ENCODE measurements at regions not wholly inside any gene's neighbourhood (a gene's known extent, or its start where the extent isn't known, plus 50 kb on each side); places are given as distances from the start of the nearest gene placed in this dataset.

DNA sequence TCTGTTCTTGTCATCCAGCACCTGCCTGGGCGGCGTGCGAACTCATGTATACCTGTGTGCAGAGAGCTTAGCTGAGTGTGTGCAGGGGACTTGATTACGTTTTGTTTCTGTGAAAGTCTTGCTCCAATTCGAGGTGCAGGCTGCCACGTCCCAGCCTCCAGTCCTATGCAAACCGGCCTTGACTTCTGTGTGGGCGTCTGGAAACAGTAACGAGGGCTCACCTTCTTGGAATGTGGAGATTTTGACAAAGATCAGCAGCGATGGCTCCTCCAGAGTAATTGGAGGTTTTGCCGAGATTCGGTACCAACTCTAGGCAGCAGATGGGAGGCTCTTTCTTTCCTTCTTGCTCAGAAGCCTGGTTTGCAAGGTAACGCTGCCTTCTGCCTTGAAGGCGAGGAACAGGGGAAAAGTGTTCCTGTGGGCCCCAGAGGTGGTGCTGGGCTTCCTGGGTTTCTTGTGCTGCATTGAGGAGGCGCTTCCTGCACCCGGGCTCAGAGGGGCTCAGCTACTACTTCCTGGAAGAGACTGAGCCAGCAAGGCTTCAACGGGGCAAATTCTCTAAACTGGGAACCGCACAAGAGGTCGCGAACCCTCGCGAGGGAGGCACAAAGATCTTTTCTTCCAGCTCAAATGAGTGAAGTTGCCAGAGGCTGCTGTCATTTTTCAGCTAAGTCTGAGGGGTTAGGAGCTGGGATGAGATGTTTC, 249.0 kb downstream of the AACS start:
- H3K27ac ChIP-seq = no peak overlapping the region
- no peak for DNase-seq (ENCODE audit: low spot score)
- ChIA-PET CTCF (interaction anchor here (0.6 kb wide), 1 partner anchor 10 kb away, joined by 3 read pairs; no protein-coding TSS in a partner anchor), POLR2A (ENCODE audit: low non-redundant PET) (no interaction called here)
- TF ChIP-seq, protein P1, sequence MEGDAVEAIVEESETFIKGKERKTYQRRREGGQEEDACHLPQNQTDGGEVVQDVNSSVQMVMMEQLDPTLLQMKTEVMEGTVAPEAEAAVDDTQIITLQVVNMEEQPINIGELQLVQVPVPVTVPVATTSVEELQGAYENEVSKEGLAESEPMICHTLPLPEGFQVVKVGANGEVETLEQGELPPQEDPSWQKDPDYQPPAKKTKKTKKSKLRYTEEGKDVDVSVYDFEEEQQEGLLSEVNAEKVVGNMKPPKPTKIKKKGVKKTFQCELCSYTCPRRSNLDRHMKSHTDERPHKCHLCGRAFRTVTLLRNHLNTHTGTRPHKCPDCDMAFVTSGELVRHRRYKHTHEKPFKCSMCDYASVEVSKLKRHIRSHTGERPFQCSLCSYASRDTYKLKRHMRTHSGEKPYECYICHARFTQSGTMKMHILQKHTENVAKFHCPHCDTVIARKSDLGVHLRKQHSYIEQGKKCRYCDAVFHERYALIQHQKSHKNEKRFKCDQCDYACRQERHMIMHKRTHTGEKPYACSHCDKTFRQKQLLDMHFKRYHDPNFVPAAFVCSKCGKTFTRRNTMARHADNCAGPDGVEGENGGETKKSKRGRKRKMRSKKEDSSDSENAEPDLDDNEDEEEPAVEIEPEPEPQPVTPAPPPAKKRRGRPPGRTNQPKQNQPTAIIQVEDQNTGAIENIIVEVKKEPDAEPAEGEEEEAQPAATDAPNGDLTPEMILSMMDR (conservative IDR thresholded peaks at IDR 0.05; ENCODE audit: low read depth) = no peak

DNA sequence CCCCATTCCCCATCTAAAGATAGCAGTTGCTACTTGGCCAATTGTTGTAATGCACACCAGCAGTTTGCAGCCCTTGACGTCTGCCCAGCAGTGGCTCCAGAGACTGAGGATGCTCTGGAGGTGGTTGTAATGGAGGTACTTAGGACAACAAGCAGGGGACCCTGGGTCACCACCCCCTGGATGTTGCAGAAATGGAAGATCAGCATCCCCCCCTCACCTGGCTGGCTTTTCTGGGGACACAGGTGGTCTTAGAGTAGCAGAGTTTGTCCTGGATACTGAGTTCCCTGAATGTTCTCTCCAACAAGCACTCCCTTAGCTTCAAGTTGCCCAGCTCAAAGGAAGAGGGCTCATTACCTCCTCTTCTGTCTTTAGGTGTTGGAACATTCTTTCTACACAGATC, 250.5 kb downstream of the AACS start:
- TF ChIP-seq, protein P1 (conservative IDR thresholded peaks at IDR 0.05; ENCODE audit: low read depth) = no peak
- ChIA-PET POLR2A (ENCODE audit: low non-redundant PET) (no interaction called here), CTCF (no interaction called here)

DNA sequence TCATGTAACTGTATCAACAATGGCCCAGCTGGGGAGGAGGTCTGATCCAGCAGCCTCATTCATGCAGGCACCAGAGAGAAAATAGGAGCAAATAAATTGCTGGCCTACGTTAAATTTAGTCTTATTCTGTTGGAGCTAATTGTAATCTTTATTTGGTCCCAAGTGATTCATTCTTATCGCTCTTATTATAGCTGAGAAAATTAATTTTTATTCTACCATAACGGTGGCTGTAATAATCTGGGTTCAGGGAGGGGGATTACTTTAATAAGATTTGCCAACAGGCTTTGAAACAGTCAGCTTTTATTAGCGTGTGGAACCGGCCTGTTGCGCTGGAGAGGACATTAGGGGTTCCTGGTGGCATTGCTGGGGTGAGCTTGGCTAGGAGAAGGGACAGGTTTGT, 254.9 kb downstream of the AACS start:
- no peak overlapping the region for H3K27ac ChIP-seq
- CTCF ChIA-PET = interaction anchor here (0.9 kb wide), 1 partner anchor 10 kb away, joined by 4 read pairs; no protein-coding TSS in a partner anchor
- DNase-seq (ENCODE audit: low spot score) = no peak
- TF ChIP-seq, protein P1 (conservative IDR thresholded peaks at IDR 0.05; ENCODE audit: low read depth) = no peak
- POLR2A ChIA-PET (ENCODE audit: low non-redundant PET) = no interaction called here

More for the DNA sequence above, 250.5 kb downstream of the AACS start:
- no peak for DNase-seq (ENCODE audit: low spot score)
- no peak overlapping the region for H3K27ac ChIP-seq

DNA sequence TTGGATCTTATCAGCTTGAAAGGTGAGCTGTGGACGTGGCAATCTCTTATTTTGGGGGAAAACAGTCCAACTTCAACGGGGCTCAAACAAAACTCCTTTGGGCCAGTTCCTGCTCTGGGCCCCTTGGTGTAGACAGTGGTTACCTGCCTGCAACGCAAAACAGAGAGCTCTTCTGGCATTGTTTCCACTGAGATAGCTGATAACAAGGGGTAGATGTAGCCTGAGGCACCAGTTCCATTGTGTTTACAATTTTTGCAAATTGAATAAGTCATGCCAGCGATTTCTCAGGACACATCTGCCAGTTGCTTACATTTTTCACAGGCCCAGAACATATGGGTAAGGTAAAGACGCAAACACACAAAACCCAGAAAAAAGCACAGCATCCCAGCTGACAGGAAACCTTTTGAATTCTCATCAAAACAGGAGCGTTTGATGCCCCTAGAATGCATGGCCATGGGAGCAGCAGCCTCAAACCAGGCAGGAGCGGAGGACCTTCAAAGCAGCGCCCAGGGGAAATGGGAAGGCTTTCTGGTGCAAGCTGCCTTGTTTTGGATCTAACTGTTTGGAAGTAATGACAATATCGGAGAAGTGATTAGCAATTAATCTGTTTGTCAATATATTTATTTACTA, 259.7 kb downstream of the AACS start:
- ChIA-PET CTCF (interaction anchor here (0.6 kb wide), 2 partner anchors 8 to 50 kb away, joined by 3 read pairs; no protein-coding TSS in a partner anchor), POLR2A (ENCODE audit: low non-redundant PET) (no interaction called here)
- no peak for DNase-seq (ENCODE audit: low spot score)
- no peak overlapping the region for H3K27ac ChIP-seq
- TF ChIP-seq, protein P1 (conservative IDR thresholded peaks at IDR 0.05; ENCODE audit: low read depth) = no peak

DNA sequence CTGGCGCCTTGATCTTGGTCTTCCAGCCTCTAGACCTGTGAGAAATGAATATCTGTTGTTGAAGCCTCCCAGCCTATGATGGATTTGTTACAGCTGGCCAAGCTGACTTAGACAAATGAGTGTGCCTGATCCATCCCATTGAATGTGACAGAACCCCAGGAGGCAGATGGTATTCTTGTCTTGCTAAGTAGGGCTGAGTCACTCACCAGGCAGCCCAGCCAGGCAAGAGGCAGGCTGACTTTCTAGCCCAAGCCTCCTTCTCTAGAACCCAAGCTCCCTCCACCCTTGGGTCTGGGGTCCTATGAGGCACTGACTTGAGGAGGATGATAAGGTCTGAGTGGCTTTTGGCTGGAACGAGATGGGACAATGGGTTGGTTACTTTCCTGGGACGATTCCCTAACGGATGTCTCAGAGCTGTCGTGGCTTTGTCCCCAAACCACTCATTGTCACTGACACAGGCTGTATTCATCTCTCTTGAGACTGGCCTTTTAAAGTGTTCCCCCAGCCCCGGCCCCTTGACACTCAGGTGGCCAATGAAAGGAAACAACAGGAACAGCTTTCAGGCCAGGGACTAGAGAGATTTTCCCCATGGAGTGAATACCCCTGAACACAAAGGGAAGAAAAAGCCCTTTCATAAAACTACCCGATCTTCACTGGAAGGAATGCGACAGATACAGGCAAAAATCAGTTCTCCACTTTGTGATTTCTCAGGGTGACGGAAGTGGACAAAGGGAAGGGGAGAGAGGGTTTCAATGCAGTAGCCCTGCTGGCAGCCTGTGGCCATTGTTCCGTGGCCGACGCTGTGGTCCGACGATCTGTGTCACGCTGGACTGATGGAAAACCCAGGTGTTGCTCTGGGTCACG, 264.2 kb downstream of the AACS start:
- POLR2A ChIA-PET (ENCODE audit: low non-redundant PET) = no interaction called here
- DNase-seq (ENCODE audit: low spot score) = peak; percentile 5
- no peak overlapping the region for H3K27ac ChIP-seq
- TF ChIP-seq, protein P1 (conservative IDR thresholded peaks at IDR 0.05; ENCODE audit: low read depth) = no peak
- CTCF ChIA-PET = interaction anchor here (0.7 kb wide), 2 partner anchors 146 to 426 kb away, joined by 3 read pairs; no protein-coding TSS in a partner anchor

Measured in RWPE1 (cell line).